ENCODE measurements at regions not wholly inside any gene's neighbourhood (a gene's known extent, or its start where the extent isn't known, plus 50 kb on each side); places are given as distances from the start of the nearest gene placed in this dataset.

DNA sequence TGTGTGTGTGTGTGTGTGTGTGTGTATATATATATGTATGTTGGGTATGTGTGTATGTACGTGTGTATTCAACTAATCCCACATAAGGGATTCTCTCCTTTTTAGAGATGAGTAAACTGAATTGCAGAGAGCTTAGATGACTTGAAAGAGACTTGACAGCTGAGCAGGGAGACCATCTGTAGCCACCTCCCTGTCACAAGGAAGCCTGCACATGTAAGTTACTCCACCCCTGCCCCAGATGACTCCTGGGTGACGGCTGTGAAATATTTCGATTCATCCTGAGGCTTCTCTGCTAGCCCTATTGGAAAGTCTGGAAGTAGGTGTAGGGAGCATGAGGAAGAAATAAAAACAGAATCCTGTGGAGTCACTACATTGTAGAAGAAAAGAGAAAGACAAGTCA is 480.4 kb downstream of the FOXO1 start:
- Histone ChIP-seq H3K4me1 (ENCODE audit: control insufficient read depth in 1 of 2, insufficient read depth in 1 of 2, low read depth in 1 of 2, low read length in 1 of 2) (no peaks in the 10 kb centered on the region), H3K9me3 (no peaks in the 10 kb centered on the region), H3K27me3 (peaks cover 5% of the 10 kb centered on the region), H3K36me3 (no peaks in the 10 kb centered on the region), H3K27ac (no peak overlapping the region), H3K4me3 (ENCODE audit: low read depth in 1 of 2, low read length in 1 of 2) (no peak overlapping the region)
- TF ChIP-seq, protein P1, sequence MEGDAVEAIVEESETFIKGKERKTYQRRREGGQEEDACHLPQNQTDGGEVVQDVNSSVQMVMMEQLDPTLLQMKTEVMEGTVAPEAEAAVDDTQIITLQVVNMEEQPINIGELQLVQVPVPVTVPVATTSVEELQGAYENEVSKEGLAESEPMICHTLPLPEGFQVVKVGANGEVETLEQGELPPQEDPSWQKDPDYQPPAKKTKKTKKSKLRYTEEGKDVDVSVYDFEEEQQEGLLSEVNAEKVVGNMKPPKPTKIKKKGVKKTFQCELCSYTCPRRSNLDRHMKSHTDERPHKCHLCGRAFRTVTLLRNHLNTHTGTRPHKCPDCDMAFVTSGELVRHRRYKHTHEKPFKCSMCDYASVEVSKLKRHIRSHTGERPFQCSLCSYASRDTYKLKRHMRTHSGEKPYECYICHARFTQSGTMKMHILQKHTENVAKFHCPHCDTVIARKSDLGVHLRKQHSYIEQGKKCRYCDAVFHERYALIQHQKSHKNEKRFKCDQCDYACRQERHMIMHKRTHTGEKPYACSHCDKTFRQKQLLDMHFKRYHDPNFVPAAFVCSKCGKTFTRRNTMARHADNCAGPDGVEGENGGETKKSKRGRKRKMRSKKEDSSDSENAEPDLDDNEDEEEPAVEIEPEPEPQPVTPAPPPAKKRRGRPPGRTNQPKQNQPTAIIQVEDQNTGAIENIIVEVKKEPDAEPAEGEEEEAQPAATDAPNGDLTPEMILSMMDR (IDR thresholded peaks at IDR 0.05), result no peak

DNA sequence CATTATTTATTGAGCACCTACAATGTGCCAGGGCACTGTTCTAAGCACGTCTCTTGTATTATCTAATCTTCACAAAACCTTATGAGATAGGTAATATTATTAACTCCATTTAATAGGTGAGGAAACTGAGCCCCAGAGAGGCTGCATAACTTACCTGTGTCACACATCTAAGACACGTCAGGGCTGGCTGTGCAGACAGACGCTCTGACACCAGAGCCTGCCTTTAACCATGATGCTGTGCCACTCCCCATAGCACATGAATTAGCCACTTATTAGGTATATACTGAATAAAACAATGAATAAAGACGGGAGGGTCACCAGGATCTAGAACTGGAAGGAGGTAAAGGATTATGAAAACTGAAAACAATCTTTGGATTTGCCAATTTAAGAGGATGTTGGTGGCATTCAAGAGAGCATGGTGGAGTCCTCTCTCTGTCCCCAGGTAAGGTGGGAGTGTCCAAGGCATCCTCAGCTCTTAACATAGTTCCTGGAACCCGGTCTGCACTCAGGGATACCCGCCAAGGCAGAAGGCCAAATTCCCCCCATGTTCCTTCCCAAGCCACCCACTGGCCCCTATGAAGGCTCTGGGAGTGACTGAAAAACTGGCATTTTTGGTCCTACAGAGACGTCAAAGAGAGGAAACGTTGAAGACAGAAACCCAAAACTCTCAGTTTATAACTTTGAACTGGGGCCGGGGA is 479.7 kb downstream of the FOXO1 start:
- peaks cover 6% of the 10 kb centered on the region for H3K27me3 ChIP-seq
- no peak overlapping the region for H3K4me3 ChIP-seq (ENCODE audit: low read depth in 1 of 2, low read length in 1 of 2)
- H3K9me3 ChIP-seq, result no peaks in the 10 kb centered on the region
- no peaks in the 10 kb centered on the region for H3K4me1 ChIP-seq (ENCODE audit: control insufficient read depth in 1 of 2, insufficient read depth in 1 of 2, low read depth in 1 of 2, low read length in 1 of 2)
- TF ChIP-seq, protein P1 (IDR thresholded peaks at IDR 0.05), result no peak
- H3K27ac ChIP-seq, result no peak overlapping the region
- H3K36me3 ChIP-seq, result no peaks in the 10 kb centered on the region

DNA sequence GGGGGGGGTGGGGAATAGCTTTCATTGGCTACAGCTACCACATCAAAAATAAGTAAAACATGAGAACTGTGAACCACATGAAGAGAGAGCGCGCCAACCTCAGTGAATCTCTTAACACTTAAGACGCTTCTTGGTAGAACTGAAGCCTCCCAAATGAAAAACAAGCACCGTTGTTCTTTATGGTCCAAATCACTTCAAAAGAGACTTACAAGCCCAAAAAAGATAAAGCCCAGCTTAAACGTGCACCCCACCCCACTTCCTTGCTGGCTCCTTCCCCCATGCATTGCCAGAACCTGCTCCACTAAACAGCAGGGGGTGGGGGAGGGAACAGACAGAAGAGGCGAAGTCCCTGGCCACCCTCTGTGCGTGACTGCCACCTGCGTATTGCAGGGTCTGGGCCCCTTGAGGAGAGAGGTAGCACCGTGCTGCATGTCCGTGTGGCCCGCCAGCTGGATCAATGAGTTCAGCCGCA is 479.1 kb downstream of the FOXO1 start:
- Histone ChIP-seq H3K4me1 (ENCODE audit: control insufficient read depth in 1 of 2, insufficient read depth in 1 of 2, low read depth in 1 of 2, low read length in 1 of 2) (no peaks in the 10 kb centered on the region), H3K4me3 (ENCODE audit: low read depth in 1 of 2, low read length in 1 of 2) (no peak overlapping the region)

DNA sequence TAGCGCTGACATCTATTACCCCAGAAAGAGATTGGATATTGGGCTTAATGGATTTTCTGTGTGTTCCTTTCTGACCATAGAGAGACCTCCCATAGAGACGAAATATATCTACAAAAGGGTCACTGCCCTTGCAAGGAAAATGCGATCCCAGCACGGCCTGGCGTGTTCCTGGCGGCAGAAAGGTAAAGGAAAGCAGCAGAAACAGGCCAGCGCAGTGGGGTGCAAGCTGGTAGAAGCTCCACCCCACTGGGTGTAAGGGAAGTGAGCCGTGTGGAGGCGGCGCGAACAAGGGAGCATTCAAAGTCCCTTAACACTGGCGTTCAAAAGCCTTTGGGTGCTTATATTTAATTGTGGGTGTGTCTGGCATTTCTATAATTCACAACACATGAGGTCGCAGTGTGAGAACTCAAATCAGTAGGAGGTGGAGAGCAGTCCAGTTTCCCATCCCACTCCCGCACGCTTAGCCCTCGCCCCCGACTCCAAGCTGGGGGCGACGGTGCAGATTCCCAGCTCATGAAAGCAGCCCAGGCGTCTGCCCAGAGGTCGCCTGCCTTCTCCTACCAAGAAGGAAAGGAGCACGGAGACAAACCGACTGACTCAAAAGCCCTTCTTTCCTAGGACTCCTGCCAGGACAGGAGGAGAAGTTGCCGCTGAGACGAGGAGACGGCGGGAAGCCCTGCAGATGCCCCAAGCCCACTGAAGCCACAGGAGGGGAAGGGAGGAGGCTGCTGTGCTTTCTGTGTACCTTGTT is 478.4 kb downstream of the FOXO1 start:
- H3K4me1 ChIP-seq (ENCODE audit: control insufficient read depth in 1 of 2, insufficient read depth in 1 of 2, low read depth in 1 of 2, low read length in 1 of 2), result no peaks in the 10 kb centered on the region
- no peak overlapping the region for H3K27ac ChIP-seq
- H3K9me3 ChIP-seq, result no peaks in the 10 kb centered on the region
- H3K4me3 ChIP-seq (ENCODE audit: low read depth in 1 of 2, low read length in 1 of 2), result no peak overlapping the region
- TF ChIP-seq, protein P1 (IDR thresholded peaks at IDR 0.05), result no peak
- peaks cover 6% of the 10 kb centered on the region for H3K27me3 ChIP-seq
- H3K36me3 ChIP-seq, result no peaks in the 10 kb centered on the region

More for the DNA sequence above, 479.1 kb downstream of the FOXO1 start:
- H3K36me3 ChIP-seq, result no peaks in the 10 kb centered on the region
- no peak overlapping the region for H3K27ac ChIP-seq
- H3K9me3 ChIP-seq, result no peaks in the 10 kb centered on the region
- H3K27me3 ChIP-seq, result peaks cover 6% of the 10 kb centered on the region
- TF ChIP-seq, protein P1 (IDR thresholded peaks at IDR 0.05), result no peak

DNA sequence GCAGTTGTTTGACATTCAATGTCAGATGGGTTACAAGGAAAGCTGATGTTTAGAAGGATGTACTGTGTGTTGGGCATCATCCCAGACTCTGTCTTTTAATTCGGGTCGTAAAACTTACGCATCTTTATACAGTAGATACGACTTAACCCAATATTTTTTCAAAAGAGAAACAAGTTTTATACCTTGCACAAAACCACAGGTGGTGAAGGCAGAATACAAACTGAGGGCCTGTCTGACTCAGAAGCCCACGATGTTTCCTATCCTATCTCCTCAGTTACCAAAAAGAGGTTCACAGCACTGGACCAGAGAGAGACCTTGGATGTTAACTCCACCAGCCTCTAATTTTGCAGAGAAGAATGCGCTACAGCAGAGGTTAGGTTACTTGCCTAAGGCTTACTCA is 477.0 kb downstream of the FOXO1 start:
- no peak overlapping the region for H3K4me3 ChIP-seq (ENCODE audit: low read depth in 1 of 2, low read length in 1 of 2)
- no peak overlapping the region for H3K27ac ChIP-seq
- no peaks in the 10 kb centered on the region for H3K4me1 ChIP-seq (ENCODE audit: control insufficient read depth in 1 of 2, insufficient read depth in 1 of 2, low read depth in 1 of 2, low read length in 1 of 2)
- H3K27me3 ChIP-seq, result peaks cover 6% of the 10 kb centered on the region
- TF ChIP-seq, protein P1 (IDR thresholded peaks at IDR 0.05), result no peak
- H3K36me3 ChIP-seq, result no peaks in the 10 kb centered on the region
- no peaks in the 10 kb centered on the region for H3K9me3 ChIP-seq
